Cardiac muscle cell (in vitro differentiated cells and primary cell): ENCODE measurements at regions not wholly inside any gene's neighbourhood (a gene's known extent, or its start where the extent isn't known, plus 50 kb on each side); places are given as distances from the start of the nearest gene placed in this dataset.

Experiments used
- DNase-seq, 2 donors: peaks; one replicate each; pipeline versions ENCODE4 v3.0.0 to v3.0.0-alpha.2; 2010 to 2017; ENCODE audit warnings: low read depth in 1 of 2, low spot score in 1 of 2
- H3K27ac ChIP-seq: fragments of 200-600 bp; sonication (generic); 2 replicates; pipeline ENCODE4 v1.5.1; 2016
- H3K27me3 ChIP-seq: fragments of 200-600 bp; sonication (generic); 2 replicates; pipeline ENCODE4 v1.6.0; 2016; ENCODE audit warnings: control low read depth
- H3K36me3 ChIP-seq: fragments of 200-600 bp; sonication (generic); 2 replicates; pipeline ENCODE4 v1.5.1; 2016; ENCODE audit warnings: control low read depth
- H3K4me1 ChIP-seq: fragments of 200-600 bp; sonication (generic); 2 replicates; pipeline ENCODE4 v1.8.1; 2017; ENCODE audit warnings: low read depth, mild to moderate bottlenecking, mixed run types
- H3K4me3 ChIP-seq: fragments of 200-600 bp; sonication (generic); 2 replicates; pipeline ENCODE4 v1.5.1; 2016; ENCODE audit warnings: mild to moderate bottlenecking
- H3K9me3 ChIP-seq: fragments of 200-600 bp; sonication (generic); 2 replicates; pipeline ENCODE4 v1.5.1; 2017; ENCODE audit warnings: low read depth, mild to moderate bottlenecking, control low read depth
- CTCF ChIP-seq: IDR thresholded peaks from 2 replicates; pipeline ENCODE4 v1.5.1; 2012; ENCODE audit warnings: low read depth, mild to moderate bottlenecking, low read length

GRCh38 chr6:150456466-150456865 lies 87.7 kb downstream of the IYD start:
- Histone ChIP-seq H3K4me3 (no peak overlapping the region), H3K4me1 (peaks cover 19% of the 10 kb centered on the region), H3K9me3 (no peaks in the 10 kb centered on the region), H3K27ac (no peak overlapping the region), H3K27me3 (no peaks in the 10 kb centered on the region), H3K36me3 (no peaks in the 10 kb centered on the region)
- TF ChIP-seq CTCF = no peak
- DNase-seq = no peak

- DNase-seq = no peak
- Histone ChIP-seq H3K4me3 (no peak overlapping the region), H3K27ac (no peak overlapping the region), H3K9me3 (no peaks in the 10 kb centered on the region), H3K4me1 (peaks cover 13% of the 10 kb centered on the region), H3K27me3 (no peaks in the 10 kb centered on the region), H3K36me3 (no peaks in the 10 kb centered on the region)
- TF ChIP-seq CTCF = no peak
Observed at GRCh38 chr6:150456902-150457643, 88.3 kb downstream of the IYD start.

GRCh38 chr6:150458579-150458978 lies 89.8 kb downstream of the IYD start:
- Histone ChIP-seq H3K27me3 (no peaks in the 10 kb centered on the region), H3K36me3 (no peaks in the 10 kb centered on the region), H3K4me3 (no peak overlapping the region), H3K9me3 (no peaks in the 10 kb centered on the region), H3K4me1 (no peaks in the 10 kb centered on the region), H3K27ac (no peak overlapping the region)
- DNase-seq = no peak
- TF ChIP-seq CTCF = no peak

- Histone ChIP-seq H3K27me3 (no peaks in the 10 kb centered on the region), H3K9me3 (no peaks in the 10 kb centered on the region), H3K4me3 (no peak overlapping the region), H3K36me3 (no peaks in the 10 kb centered on the region), H3K4me1 (no peaks in the 10 kb centered on the region), H3K27ac (no peak overlapping the region)
- no peak for DNase-seq
- TF ChIP-seq CTCF = no peak
Observed at GRCh38 chr6:150463852-150464251, 95.0 kb downstream of the IYD start.

GRCh38 chr6:150464966-150465365 lies 96.2 kb downstream of the IYD start:
- H3K4me3 ChIP-seq = no peak overlapping the region
- H3K4me1 ChIP-seq = no peaks in the 10 kb centered on the region
- no peaks in the 10 kb centered on the region for H3K9me3 ChIP-seq
- no peaks in the 10 kb centered on the region for H3K27me3 ChIP-seq
- H3K27ac ChIP-seq = no peak overlapping the region
- H3K36me3 ChIP-seq = no peaks in the 10 kb centered on the region
- TF ChIP-seq CTCF = no peak
- no peak for DNase-seq

- H3K27ac ChIP-seq = no peak overlapping the region
- TF ChIP-seq CTCF = no peak
- DNase-seq = no peak
Observed at GRCh38 chr6:150465610-150466009, 96.8 kb downstream of the IYD start.

More at GRCh38 chr6:150465610-150466009, 96.8 kb downstream of the IYD start:
- no peaks in the 10 kb centered on the region for H3K27me3 ChIP-seq
- H3K4me3 ChIP-seq = no peak overlapping the region
- no peaks in the 10 kb centered on the region for H3K9me3 ChIP-seq
- no peaks in the 10 kb centered on the region for H3K36me3 ChIP-seq
- no peaks in the 10 kb centered on the region for H3K4me1 ChIP-seq
